Tibial artery (tissue), 4 donors: ENCODE measurements at regions not wholly inside any gene's neighbourhood (a gene's known extent, or its start where the extent isn't known, plus 50 kb on each side); places are given as distances from the start of the nearest gene placed in this dataset.

ENCODE experiments used
- DNase-seq, 2 donors: peaks; one replicate each; pipeline ENCODE4 v3.0.0-alpha.2; 2019
- H3K27ac ChIP-seq, 2 donors: fragments of 200-600 bp; sonication (generic) in 1 of 2; 1 replicate in 1 of 2; 2 replicates in 1 of 2; pipeline ENCODE4 v1.5.1; 2018 to 2019; ENCODE audit warnings: mild to moderate bottlenecking in 1 of 2
- H3K27me3 ChIP-seq, 2 donors: fragments of 200-600 bp; sonication (generic) in 1 of 2; one replicate each; pipeline versions ENCODE4 v1.5.1 to v1.6.0; 2016 to 2019
- H3K36me3 ChIP-seq, 3 donors: fragments of 200-600 bp; sonication (generic) in 2 of 3; one replicate each; pipeline ENCODE4 v1.5.1; 2016 to 2019; ENCODE audit warnings: mild to moderate bottlenecking in 2 of 3
- H3K4me1 ChIP-seq, 4 donors: fragments of 200-600 bp; sonication (generic) in 2 of 4; 1 replicate in 3 of 4; 2 replicates in 1 of 4; pipeline ENCODE4 v1.5.1; 2016 to 2019
- H3K4me3 ChIP-seq, 2 donors: fragments of 200-600 bp; sonication (generic) in 1 of 2; 1 replicate in 1 of 2; 2 replicates in 1 of 2; pipeline ENCODE4 v1.5.1; 2018 to 2019; ENCODE audit warnings: mild to moderate bottlenecking in 2 of 2
- H3K9me3 ChIP-seq, 3 donors: fragments of 200-600 bp; sonication (generic) in 1 of 3; one replicate each; pipeline ENCODE4 v1.5.1; 2016 to 2019
- CTCF ChIP-seq, 2 experiments: fragments of 200-600 bp in 1 of 2; fragments of 450-650 bp in 1 of 2; IDR thresholded peaks; one replicate each; pipeline ENCODE4 v1.5.1; 2017 to 2019; ENCODE audit warnings: antibody characterized with exemption in 2 of 2, mild to moderate bottlenecking in 1 of 2, moderate library complexity in 1 of 2
- intact Hi-C: fragments of 100-400 bp; cut with DNase I; formaldehyde crosslinking; loops from one replicate; pipeline ENCODE4 v1.15.0; 2023; ENCODE audit warnings: low total_unique reads

- H3K36me3 ChIP-seq, result no peaks in the 10 kb centered on the region
- H3K27ac ChIP-seq, result no peak overlapping the region
- no peak overlapping the region for H3K4me3 ChIP-seq
- peaks cover 0 to 24% (median 14%) of the 10 kb centered on the region in 4 donors for H3K4me1 ChIP-seq
- no peaks in the 10 kb centered on the region for H3K27me3 ChIP-seq
- no peaks in the 10 kb centered on the region for H3K9me3 ChIP-seq
- intact Hi-C loops, result no loop called here
- no peak for DNase-seq
- no peak for TF ChIP-seq CTCF (IDR thresholded peaks at IDR 0.05)
Observed at GRCh38 chr2:47310801-47311560, 58.1 kb upstream of the EPCAM start.

GRCh38 chr2:47309952-47310800 lies 58.9 kb upstream of the EPCAM start:
- intact Hi-C loops, result no loop called here
- no peak for DNase-seq
- Histone ChIP-seq H3K27me3 (no peaks in the 10 kb centered on the region), H3K9me3 (no peaks in the 10 kb centered on the region), H3K36me3 (no peaks in the 10 kb centered on the region), H3K4me3 (no peak overlapping the region), H3K4me1 (peaks cover 0 to 24% (median 14%) of the 10 kb centered on the region in 4 donors), H3K27ac (no peak overlapping the region)
- TF ChIP-seq CTCF (IDR thresholded peaks at IDR 0.05), result no peak

GRCh38 chr2:47309472-47309951 lies 59.6 kb upstream of the EPCAM start:
- no peak for TF ChIP-seq CTCF (IDR thresholded peaks at IDR 0.05)
- H3K27me3 ChIP-seq, result no peaks in the 10 kb centered on the region
- intact Hi-C loops, result no loop called here
- no peak overlapping the region for H3K27ac ChIP-seq
- H3K36me3 ChIP-seq, result no peaks in the 10 kb centered on the region
- H3K9me3 ChIP-seq, result no peaks in the 10 kb centered on the region
- DNase-seq, result no peak
- H3K4me3 ChIP-seq, result no peak overlapping the region
- H3K4me1 ChIP-seq, result peaks cover 0 to 24% (median 14%) of the 10 kb centered on the region in 4 donors

- no peak overlapping the region for H3K27ac ChIP-seq
- H3K9me3 ChIP-seq, result no peaks in the 10 kb centered on the region
- no peaks in the 10 kb centered on the region for H3K27me3 ChIP-seq
- DNase-seq, result no peak
- no peak overlapping the region for H3K4me3 ChIP-seq
- intact Hi-C loops, result no loop called here
- peaks cover 0 to 28% (median 15%) of the 10 kb centered on the region in 4 donors for H3K4me1 ChIP-seq
- H3K36me3 ChIP-seq, result no peaks in the 10 kb centered on the region
- no peak for TF ChIP-seq CTCF (IDR thresholded peaks at IDR 0.05)
Observed at GRCh38 chr2:47307066-47307465, 62.0 kb upstream of the EPCAM start.

- Histone ChIP-seq H3K9me3 (no peaks in the 10 kb centered on the region), H3K4me1 (peaks cover 0 to 16% (median 5%) of the 10 kb centered on the region in 4 donors), H3K4me3 (no peak overlapping the region), H3K36me3 (no peaks in the 10 kb centered on the region), H3K27ac (no peak overlapping the region), H3K27me3 (no peaks in the 10 kb centered on the region)
- no peak for TF ChIP-seq CTCF (IDR thresholded peaks at IDR 0.05)
- intact Hi-C loops, result no loop called here
- no peak for DNase-seq
Observed at GRCh38 chr2:47304654-47305053, 64.5 kb upstream of the EPCAM start.
